Adipocyte (in vitro differentiated cells): ENCODE measurements at regions not wholly inside any gene's neighbourhood (a gene's known extent, or its start where the extent isn't known, plus 50 kb on each side); places are given as distances from the start of the nearest gene placed in this dataset.
"Not testable (repeated sequence)": the region's sequence is repeated elsewhere in the genome, so short reads cannot be mapped to it uniquely, and the experiment has no call there.

Experiments
- DNase-seq: peaks from one replicate; pipeline ENCODE4 v3.0.0-alpha.2; 2015; ENCODE audit warnings: low read depth
- H3K27me3 ChIP-seq: replicated peaks from 2 replicates; pipeline ENCODE4 v1.7.0; 2013; ENCODE audit warnings: mild to moderate bottlenecking, low read length, moderate library complexity; ENCODE audit not compliant: control insufficient read depth, insufficient read depth
- H3K36me3 ChIP-seq: 2 replicates; pipeline ENCODE4 v1.7.0; 2013; ENCODE audit warnings: low read length, mild to moderate bottlenecking, moderate library complexity; ENCODE audit not compliant: control insufficient read depth, insufficient read depth, severe bottlenecking
- H3K4me1 ChIP-seq: 2 replicates; pipeline ENCODE4 v1.7.0; 2013; ENCODE audit warnings: mild to moderate bottlenecking, low read length, moderate library complexity; ENCODE audit not compliant: control insufficient read depth, insufficient read depth
- H3K4me3 ChIP-seq: 2 replicates; pipeline ENCODE4 v1.7.0; 2013; ENCODE audit warnings: mild to moderate bottlenecking, low read length, moderate library complexity
- H3K9ac ChIP-seq: 2 replicates; pipeline ENCODE4 v1.7.0; 2013; ENCODE audit warnings: mild to moderate bottlenecking, low read length, moderate library complexity
- H3K9me3 ChIP-seq: 2 replicates; pipeline ENCODE4 v1.7.0; 2013; ENCODE audit warnings: mild to moderate bottlenecking, low read length, moderate library complexity; ENCODE audit not compliant: control insufficient read depth

GRCh38 chr15:34650177-34650576 is 66.7 kb upstream of the GOLGA8B start:
- DNase-seq, result peak; percentile 3
- H3K27me3 ChIP-seq, result no peaks in the 10 kb centered on the region
- no peaks in the 10 kb centered on the region for H3K9me3 ChIP-seq
- H3K36me3 ChIP-seq, result no peaks in the 10 kb centered on the region
- peaks cover 14% of the 10 kb centered on the region for H3K4me1 ChIP-seq
- no peak overlapping the region for H3K4me3 ChIP-seq
- no peak overlapping the region for H3K9ac ChIP-seq

GRCh38 chr15:34648294-34648631 is 64.8 kb upstream of the GOLGA8B start:
- Histone ChIP-seq H3K36me3 (no peaks in the 10 kb centered on the region), H3K4me3 (no peak overlapping the region), H3K27me3 (no peaks in the 10 kb centered on the region), H3K9me3 (peaks cover 6% of the 10 kb centered on the region), H3K4me1 (peaks cover 14% of the 10 kb centered on the region), H3K9ac (no peak overlapping the region)
- DNase-seq, result no peak

- no peak for DNase-seq
Measured at GRCh38 chr15:34647569-34648293, 64.3 kb upstream of the GOLGA8B start.

GRCh38 chr15:34646918-34647317 is 63.5 kb upstream of the GOLGA8B start:
- Histone ChIP-seq H3K9ac (no peak overlapping the region), H3K4me3 (no peak overlapping the region), H3K27me3 (no peaks in the 10 kb centered on the region), H3K4me1 (peaks cover 14% of the 10 kb centered on the region), H3K9me3 (peaks cover 6% of the 10 kb centered on the region), H3K36me3 (no peaks in the 10 kb centered on the region)
- no peak for DNase-seq

More at GRCh38 chr15:34647569-34648293, 64.3 kb upstream of the GOLGA8B start:
- Histone ChIP-seq H3K4me1 (peaks cover 14% of the 10 kb centered on the region), H3K9me3 (peaks cover 6% of the 10 kb centered on the region), H3K4me3 (no peak overlapping the region), H3K9ac (no peak overlapping the region), H3K36me3 (no peaks in the 10 kb centered on the region), H3K27me3 (no peaks in the 10 kb centered on the region)

- H3K9ac ChIP-seq, result no peak overlapping the region
- H3K9me3 ChIP-seq, result peaks cover 6% of the 10 kb centered on the region
- no peaks in the 10 kb centered on the region for H3K27me3 ChIP-seq
- H3K4me3 ChIP-seq, result no peak overlapping the region
- DNase-seq, result no peak
- H3K4me1 ChIP-seq, result peaks cover 6% of the 10 kb centered on the region
- H3K36me3 ChIP-seq, result no peaks in the 10 kb centered on the region
Measured at GRCh38 chr15:34644851-34645250, 61.4 kb upstream of the GOLGA8B start.

- no peaks in the 10 kb centered on the region for H3K4me1 ChIP-seq
- DNase-seq, result peak; percentile 50
- H3K9ac ChIP-seq, result no peak overlapping the region
- H3K9me3 ChIP-seq, result peaks cover 6% of the 10 kb centered on the region
- no peaks in the 10 kb centered on the region for H3K27me3 ChIP-seq
- H3K36me3 ChIP-seq, result no peaks in the 10 kb centered on the region
- H3K4me3 ChIP-seq, result no peak overlapping the region
Measured at GRCh38 chr15:34644061-34644460, 60.6 kb upstream of the GOLGA8B start.

- H3K9me3 ChIP-seq, result peaks cover 6% of the 10 kb centered on the region
Measured at GRCh38 chr15:34642247-34642646, 58.8 kb upstream of the GOLGA8B start.

GRCh38 chr15:34640661-34641060 is 57.2 kb upstream of the GOLGA8B start:
- H3K36me3 ChIP-seq, result no peaks in the 10 kb centered on the region
- H3K9ac ChIP-seq, result no peak overlapping the region
- peaks cover 6% of the 10 kb centered on the region for H3K9me3 ChIP-seq
- no peaks in the 10 kb centered on the region for H3K4me1 ChIP-seq
- H3K4me3 ChIP-seq, result no peak overlapping the region
- no peaks in the 10 kb centered on the region for H3K27me3 ChIP-seq
- DNase-seq, result no peak

More at GRCh38 chr15:34642247-34642646, 58.8 kb upstream of the GOLGA8B start:
- Histone ChIP-seq H3K27me3 (no peaks in the 10 kb centered on the region), H3K36me3 (no peaks in the 10 kb centered on the region), H3K9ac (no peak overlapping the region), H3K4me1 (no peaks in the 10 kb centered on the region), H3K4me3 (no peak overlapping the region)
- DNase-seq, result no peak

- Histone ChIP-seq H3K9ac (no peak overlapping the region), H3K36me3 (no peaks in the 10 kb centered on the region), H3K9me3 (no peaks in the 10 kb centered on the region), H3K27me3 (no peaks in the 10 kb centered on the region), H3K4me3 (no peak overlapping the region), H3K4me1 (no peaks in the 10 kb centered on the region)
- DNase-seq, result no peak
Measured at GRCh38 chr15:34637305-34637704, 53.9 kb upstream of the GOLGA8B start.

GRCh38 chr15:34633602-34634001 is 50.2 kb upstream of the GOLGA8B start:
- H3K36me3 ChIP-seq, H3K27me3 ChIP-seq, DNase-seq, H3K9me3 ChIP-seq, H3K9ac ChIP-seq, H3K4me3 ChIP-seq, H3K4me1 ChIP-seq: not testable (repeated sequence)
